Panc1 (cell line): ENCODE measurements at regions not wholly inside any gene's neighbourhood (a gene's known extent, or its start where the extent isn't known, plus 50 kb on each side); places are given as distances from the start of the nearest gene placed in this dataset.

Experiments
- CTCF ChIP-seq: fragments of 450-650 bp; IDR thresholded peaks from 2 replicates; pipeline ENCODE4 v1.5.1; 2017; ENCODE audit warnings: mild to moderate bottlenecking
- REST ChIP-seq, 2 experiments: IDR thresholded peaks; 2 replicates each; pipeline ENCODE4 v1.6.1; 2011 to 2012; ENCODE audit warnings: low read depth in 2 of 2, control low read depth in 1 of 2, low read length in 1 of 2, mild to moderate bottlenecking in 1 of 2, moderate library complexity in 1 of 2; ENCODE audit not compliant: insufficient read depth in 1 of 2
- TCF7L2 ChIP-seq: IDR thresholded peaks from 2 replicates; pipeline ENCODE4 v1.6.1; 2011; ENCODE audit warnings: mild to moderate bottlenecking, low read depth, low read length, inconsistent platforms

GRCh38 chr15:31858026-31858425 is 172.3 kb upstream of the CHRNA7 start:
- TF ChIP-seq TCF7L2 (no peak), CTCF (no peak), REST (IDR thresholded peaks at IDR 0.05; ENCODE audit: insufficient read depth in 1 of 2, low read depth in 2 of 2, low read length in 1 of 2) (no peak)
